Motor neuron (in vitro differentiated cells): ENCODE measurements at regions not wholly inside any gene's neighbourhood (a gene's known extent, or its start where the extent isn't known, plus 50 kb on each side); places are given as distances from the start of the nearest gene placed in this dataset.
A peak's percentile ranks its signal among the peaks of the same experiment; 100 is the strongest.
"Not testable (repeated sequence)": the region's sequence is repeated elsewhere in the genome, so short reads cannot be mapped to it uniquely, and the experiment has no call there.

Experiments used
- ATAC-seq, 8 experiments: fragments of 200-7000 bp; cut with Tn5 transposase; replicated peaks in 6 of 8; 2 replicates each; pipeline ENCODE4 v1.8.0; 2021; ENCODE audit warnings: mild to moderate bottlenecking in 8 of 8, moderate library complexity in 8 of 8
- H3K27ac ChIP-seq, 2 donors: fragments of 250-450 bp; sonication (Bioruptor Pico); 2 replicates each; pipeline ENCODE4 v1.9.0; 2021; ENCODE audit warnings: antibody characterized with exemption in 2 of 2, mild to moderate bottlenecking in 2 of 2, moderate library complexity in 1 of 2
- H3K4me1 ChIP-seq, 2 donors: fragments of 250-450 bp; sonication (Bioruptor Pico); replicated peaks in 1 of 2; 2 replicates each; pipeline ENCODE4 v1.6.1; 2021; ENCODE audit warnings: antibody characterized with exemption in 2 of 2, mild to moderate bottlenecking in 2 of 2, moderate library complexity in 1 of 2
- H3K4me3 ChIP-seq, 5 donors: fragments of 250-450 bp; sonication (Bioruptor Pico); 2 replicates each; pipeline ENCODE4 v1.9.0; 2021; ENCODE audit warnings: antibody characterized with exemption in 5 of 5, mild to moderate bottlenecking in 5 of 5, moderate library complexity in 4 of 5
- WGBS, 10 experiments: fragments of 450-650 bp; shearing (Covaris generic); methylation state at CpG; one replicate each; pipeline ENCODE4 v1.0.0; 2022; 5-methylcytosine and 5-hydroxymethylcytosine counted together
- in situ Hi-C, 9 experiments: fragments of 400-800 bp; cut with MboI; loops; one replicate each; pipeline ENCODE4 v1.15.0; 2021; ENCODE audit warnings: low sequenced_read_pairs in 9 of 9, low pct_unique_long_range_greater_than_20kb in 2 of 9; ENCODE audit not compliant: unreplicated experiment in 9 of 9

GRCh38 chr21:23858878-23859277 is 1748.4 kb downstream of the MRPL39 start:
- H3K4me1 ChIP-seq = no peaks in the 10 kb centered on the region
- H3K4me3 ChIP-seq = no peak overlapping the region
- no peak overlapping the region for H3K27ac ChIP-seq
- in situ Hi-C loops = no loop called here
- WGBS, 10 experiments = 14 to 80% (median 64%) methylated on average over 1 to 2 of the region's 2 CpGs; no CpG with 5 or more reads in 3 of the 10 experiments
- no peak for ATAC-seq

GRCh38 chr21:23853796-23854379 is 1753.4 kb downstream of the MRPL39 start:
- Histone ChIP-seq H3K4me3 (no peak overlapping the region), H3K27ac (no peak overlapping the region), H3K4me1 (no peaks in the 10 kb centered on the region)
- in situ Hi-C loops = no loop called here
- WGBS, 10 experiments = 0 to 88% (median 45%) methylated on average over 1 of the region's 1 CpG
- ATAC-seq = peak in 4 of 8 experiments; percentile 31 to 49 (median 40)

- in situ Hi-C loops = no loop called here
- no peak for ATAC-seq
- Histone ChIP-seq H3K4me1 (no peaks in the 10 kb centered on the region), H3K27ac (no peak overlapping the region), H3K4me3 (no peak overlapping the region)
- WGBS, 10 experiments = 0 to 100% (median 76%) methylated on average over 1 to 3 of the region's 3 CpGs
Measured at GRCh38 chr21:23837564-23837963, 1769.7 kb downstream of the MRPL39 start.

- WGBS, 10 experiments = 0 to 63% (median 33%) methylated on average over 1 to 3 of the region's 3 CpGs; no CpG with 5 or more reads in 1 of the 10 experiments
- no peak overlapping the region for H3K27ac ChIP-seq
- in situ Hi-C loops = no loop called here
- peak in 4 of 8 experiments; percentile 70 to 99 (median 97) for ATAC-seq
- H3K4me1 ChIP-seq = peaks cover 0 to 13% of the 10 kb centered on the region in 2 donors
- H3K4me3 ChIP-seq = no peak overlapping the region
Measured at GRCh38 chr21:23822760-23823159, 1784.5 kb downstream of the MRPL39 start.

DNA sequence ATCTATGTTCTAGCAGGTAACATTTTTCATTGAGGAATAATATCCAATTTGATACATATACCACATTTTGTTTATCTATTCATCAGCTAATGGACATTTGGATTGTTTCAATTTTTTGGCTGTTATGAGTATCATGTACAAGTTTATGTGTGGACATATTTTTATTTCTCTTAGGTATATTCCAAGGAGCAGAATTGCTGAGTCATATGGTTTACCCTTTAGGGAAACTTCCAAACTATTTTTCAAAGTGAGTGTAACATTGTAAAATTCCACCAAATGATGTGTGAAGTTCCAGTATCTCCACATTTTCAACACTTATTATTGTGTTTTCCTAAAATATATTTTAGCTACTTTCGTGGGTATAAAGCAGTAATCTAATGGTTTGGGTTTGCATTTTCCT is 1789.9 kb downstream of the MRPL39 start:
- 0 to 100% (median 22%) methylated on average over 1 of the region's 1 CpG for WGBS, 10 experiments
- Histone ChIP-seq H3K4me3 (no peak overlapping the region), H3K27ac (no peak overlapping the region), H3K4me1 (peaks cover 0 to 7% of the 10 kb centered on the region in 2 donors)
- no peak for ATAC-seq
- in situ Hi-C loops = no loop called here

- no peak overlapping the region for H3K4me3 ChIP-seq
- H3K27ac ChIP-seq = no peak overlapping the region
- no peak for ATAC-seq
- WGBS, 10 experiments = 0 to 96% (median 80%) methylated on average over 1 to 4 of the region's 4 CpGs; no CpG with 5 or more reads in 3 of the 10 experiments
- peaks cover 0 to 6% of the 10 kb centered on the region in 2 donors for H3K4me1 ChIP-seq
- in situ Hi-C loops = no loop called here
Measured at GRCh38 chr21:23812485-23812884, 1794.8 kb downstream of the MRPL39 start.

- Histone ChIP-seq H3K4me1 (peaks cover 0 to 6% of the 10 kb centered on the region in 2 donors), H3K4me3 (no peak overlapping the region), H3K27ac (no peak overlapping the region)
- WGBS, 10 experiments = 0 to 67% (median 28%) methylated on average over 2 of the region's 2 CpGs
- in situ Hi-C loops = no loop called here
- ATAC-seq = no peak
Measured at GRCh38 chr21:23811805-23812204, 1795.5 kb downstream of the MRPL39 start.

- no peak for ATAC-seq
- no peak overlapping the region for H3K4me3 ChIP-seq
- H3K4me1 ChIP-seq = peaks cover 0 to 6% of the 10 kb centered on the region in 2 donors
- no peak overlapping the region for H3K27ac ChIP-seq
- in situ Hi-C loops = no loop called here
- 0 to 100% (median 73%) methylated on average over 1 to 2 of the region's 2 CpGs; no CpG with 5 or more reads in 1 of the 10 experiments for WGBS, 10 experiments
Measured at GRCh38 chr21:23809573-23809972, 1797.7 kb downstream of the MRPL39 start.

GRCh38 chr21:23806966-23807548 is 1800.2 kb downstream of the MRPL39 start:
- in situ Hi-C loops, H3K4me3 ChIP-seq, H3K4me1 ChIP-seq, H3K27ac ChIP-seq, ATAC-seq: not testable (repeated sequence)
- WGBS, 10 experiments = 92 to 100% (median 100%) methylated on average over 1 to 9 of the region's 39 CpGs; no CpG with 5 or more reads in 6 of the 10 experiments

- 0 to 100% (median 38%) methylated on average over 2 to 5 of the region's 5 CpGs; no CpG with 5 or more reads in 1 of the 10 experiments for WGBS, 10 experiments
- in situ Hi-C loops = no loop called here
- H3K4me3 ChIP-seq = no peak overlapping the region
- ATAC-seq = no peak
- H3K4me1 ChIP-seq = peaks cover 0 to 5% of the 10 kb centered on the region in 2 donors
- no peak overlapping the region for H3K27ac ChIP-seq
Measured at GRCh38 chr21:23804866-23805265, 1802.4 kb downstream of the MRPL39 start.

DNA sequence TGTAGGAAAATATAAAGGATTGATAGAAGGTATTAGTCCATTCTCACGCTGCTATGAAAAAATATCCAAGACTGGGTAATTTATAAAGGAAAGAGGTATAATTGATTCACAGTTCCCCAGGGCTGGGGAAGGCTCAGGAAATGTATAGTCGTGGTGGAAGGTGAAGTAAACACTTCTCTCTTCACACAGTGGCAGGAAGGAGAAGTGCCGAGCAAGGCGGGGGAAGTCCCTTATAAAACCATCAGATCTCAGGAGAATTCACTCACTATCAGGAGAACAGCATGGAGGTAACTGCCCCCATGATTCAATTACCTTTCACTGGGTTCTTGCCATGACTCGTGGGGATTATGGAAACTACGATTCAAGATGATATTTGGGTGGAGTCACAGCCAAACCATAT is 1806.0 kb downstream of the MRPL39 start:
- in situ Hi-C loops = no loop called here
- Histone ChIP-seq H3K4me1 (peaks cover 0 to 20% of the 10 kb centered on the region in 2 donors), H3K4me3 (no peak overlapping the region), H3K27ac (no peak overlapping the region)
- no peak for ATAC-seq
- WGBS, 10 experiments = 0 to 100% (median 71%) methylated on average over 1 to 6 of the region's 6 CpGs

- H3K27ac ChIP-seq = no peak overlapping the region
- in situ Hi-C loops = no loop called here
- peaks cover 0 to 20% of the 10 kb centered on the region in 2 donors for H3K4me1 ChIP-seq
- H3K4me3 ChIP-seq = no peak overlapping the region
- peak in 1 of 8 experiments; percentile 43 for ATAC-seq
- WGBS, 10 experiments = 12 to 85% (median 64%) methylated on average over 2 to 5 of the region's 5 CpGs
Measured at GRCh38 chr21:23799376-23799775, 1807.9 kb downstream of the MRPL39 start.

DNA sequence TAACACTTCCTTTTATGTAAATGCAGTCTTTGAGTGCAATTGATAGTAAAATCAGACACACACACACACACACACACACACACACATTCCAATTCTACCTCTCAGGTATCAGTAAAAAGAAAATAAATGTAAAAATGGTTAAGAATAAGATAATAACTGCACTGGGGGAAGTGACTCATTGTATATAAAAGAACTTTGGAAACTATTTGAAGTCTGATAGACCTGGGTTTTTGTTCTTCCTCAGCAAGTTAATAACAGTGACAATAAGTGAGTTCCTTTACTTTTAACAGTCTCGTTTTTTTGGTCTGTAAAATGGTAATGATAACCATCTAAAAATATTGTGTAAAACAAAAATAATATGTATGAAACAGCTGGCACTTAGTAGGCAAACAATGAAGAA is 1815.0 kb downstream of the MRPL39 start:
- in situ Hi-C loops = no loop called here

GRCh38 chr21:23789864-23790263 is 1817.4 kb downstream of the MRPL39 start:
- 0 to 100% (median 71%) methylated on average over 1 of the region's 1 CpG; no CpG with 5 or more reads in 2 of the 10 experiments for WGBS, 10 experiments
- ATAC-seq = no peak
- H3K27ac ChIP-seq = no peak overlapping the region
- H3K4me1 ChIP-seq = no peaks in the 10 kb centered on the region
- H3K4me3 ChIP-seq = no peak overlapping the region
- in situ Hi-C loops = no loop called here

More for the DNA sequence above, 1815.0 kb downstream of the MRPL39 start:
- H3K4me3 ChIP-seq = no peak overlapping the region
- 0 to 40% (median 4%) methylated on average over 1 of the region's 1 CpG; no CpG with 5 or more reads in 2 of the 10 experiments for WGBS, 10 experiments
- H3K4me1 ChIP-seq = no peaks in the 10 kb centered on the region
- no peak overlapping the region for H3K27ac ChIP-seq
- ATAC-seq = no peak
